ENCODE measurements at regions not wholly inside any gene's neighbourhood (a gene's known extent, or its start where the extent isn't known, plus 50 kb on each side); places are given as distances from the start of the nearest gene placed in this dataset.

- no peak for DNase-seq (ENCODE audit: low read depth in 2 of 2)
These were observed 50.4 kb downstream of the RTL9 start for GRCh38 chrX:110408949-110409588.

GRCh38 chrX:110409925-110410324 lies 51.3 kb downstream of the RTL9 start:
- DNase-seq (ENCODE audit: low read depth in 2 of 2), result no peak

GRCh38 chrX:110410603-110411002 lies 52.0 kb downstream of the RTL9 start:
- no peak for DNase-seq (ENCODE audit: low read depth in 2 of 2)

GRCh38 chrX:110412971-110413726 lies 54.5 kb downstream of the RTL9 start:
- DNase-seq (ENCODE audit: low read depth in 2 of 2), result peak; percentile 34 to 47

GRCh38 chrX:110413727-110414124 lies 55.1 kb downstream of the RTL9 start:
- no peak for DNase-seq (ENCODE audit: low read depth in 2 of 2)

- DNase-seq (ENCODE audit: low read depth in 2 of 2), result no peak
These were observed 55.6 kb downstream of the RTL9 start for GRCh38 chrX:110414273-110414672.

GRCh38 chrX:110414679-110415439 lies 56.2 kb downstream of the RTL9 start:
- no peak for DNase-seq (ENCODE audit: low read depth in 2 of 2)

- DNase-seq (ENCODE audit: low read depth in 2 of 2), result no peak
These were observed 57.0 kb downstream of the RTL9 start for GRCh38 chrX:110415440-110416170.

GRCh38 chrX:110417128-110417527 lies 58.5 kb downstream of the RTL9 start:
- DNase-seq (ENCODE audit: low read depth in 2 of 2), result no peak

GRCh38 chrX:110418316-110419235 lies 59.9 kb downstream of the RTL9 start:
- no peak for DNase-seq (ENCODE audit: low read depth in 2 of 2)

- DNase-seq (ENCODE audit: low read depth in 2 of 2), result no peak
These were observed 60.9 kb downstream of the RTL9 start for GRCh38 chrX:110419512-110419911.

- no peak for DNase-seq (ENCODE audit: low read depth in 2 of 2)
These were observed 62.3 kb downstream of the RTL9 start for GRCh38 chrX:110420771-110421499.

GRCh38 chrX:110421500-110422455 lies 63.1 kb downstream of the RTL9 start:
- DNase-seq (ENCODE audit: low read depth in 2 of 2), result no peak

- DNase-seq (ENCODE audit: low read depth in 2 of 2), result no peak
These were observed 66.8 kb downstream of the RTL9 start for GRCh38 chrX:110425222-110426154.

- DNase-seq (ENCODE audit: low read depth in 2 of 2), result no peak
These were observed 67.5 kb downstream of the RTL9 start for GRCh38 chrX:110426155-110426504.

- DNase-seq (ENCODE audit: low read depth in 2 of 2), result no peak
These were observed 68.4 kb downstream of the RTL9 start for GRCh38 chrX:110427076-110427475.

GRCh38 chrX:110428144-110428543 lies 69.5 kb downstream of the RTL9 start:
- no peak for DNase-seq (ENCODE audit: low read depth in 2 of 2)
